Neural progenitor cell (in vitro differentiated cells): ENCODE measurements at regions not wholly inside any gene's neighbourhood (a gene's known extent, or its start where the extent isn't known, plus 50 kb on each side); places are given as distances from the start of the nearest gene placed in this dataset.

Source experiments
- CTCF ChIP-seq: fragments of 200-600 bp; sonication (generic); IDR thresholded peaks from 2 replicates; pipeline ENCODE4 v1.5.1; 2017; ENCODE audit warnings: antibody characterized with exemption, mild to moderate bottlenecking
- EZH2 ChIP-seq: fragments of 200-600 bp; sonication (generic); IDR thresholded peaks from 2 replicates; pipeline ENCODE4 v1.6.1; 2017; ENCODE audit warnings: antibody characterized with exemption, mild to moderate bottlenecking, moderate library complexity
- EZH2phosphoT487 ChIP-seq: fragments of 200-600 bp; sonication (generic); IDR thresholded peaks from 2 replicates; pipeline ENCODE4 v1.6.1; 2017; ENCODE audit warnings: antibody characterized with exemption

- no peak for TF ChIP-seq CTCF
- no peak for TF ChIP-seq EZH2
- TF ChIP-seq EZH2phosphoT487, result no peak
Observed at GRCh38 chr6:67031451-67031850, 1324.4 kb upstream of the EYS start.
